GM12878 (cell line): ENCODE measurements at regions not wholly inside any gene's neighbourhood (a gene's known extent, or its start where the extent isn't known, plus 50 kb on each side); places are given as distances from the start of the nearest gene placed in this dataset.

Experiments used
- ATAC-seq: fragments of 200-7000 bp; cut with Tn5 transposase; 3 replicates; pipeline ENCODE4 v1.9.1; 2020; ENCODE audit warnings: mild to moderate bottlenecking, moderate library complexity
- BruUV-seq: library from RNA; stranded (reverse); fragments of 400-500 nt; replicated peaks from 2 replicates; lab custom pipeline; 2021; lab: Mats Ljungman, UMichigan
- CTCF ChIA-PET: fragments of 300-600 bp; sonication (Branson Sonifier 250); formaldehyde crosslinking; extraction: SDS; loops from one replicate; lab custom pipeline; 2021; ENCODE audit warnings: inconsistent platforms; lab: Yijun Ruan, JAX
- POLR2A ChIA-PET: fragments of 350-600 bp; formaldehyde crosslinking; extraction: SDS; loops from one replicate; lab custom pipeline; 2021; ENCODE audit warnings: inconsistent platforms; lab: Charles Lee
- RAD21 ChIA-PET: fragments of 300-600 bp; sonication (Branson Sonifier 250); formaldehyde crosslinking; loops from one replicate; lab custom pipeline; 2023; ENCODE audit warnings: antibody characterized with exemption; ENCODE audit not compliant: unreplicated experiment; lab: Charles Lee
- SMC1A ChIA-PET: fragments of 300-600 bp; sonication (Branson Sonifier 250); formaldehyde crosslinking; loops from one replicate; lab custom pipeline; 2023; ENCODE audit not compliant: unreplicated experiment, uncharacterized antibody; lab: Charles Lee
- DNase-seq: peaks from one replicate; pipeline ENCODE4 v3.0.0-alpha.2; 2011; ENCODE audit warnings: low read depth, low spot score
- FAIRE-seq: peaks from 3 replicates; lab custom pipeline; 2011; peaks lifted over from hg19 to GRCh38; lab: Jason Lieb, UNC
- H2AFZ ChIP-seq: 2 replicates; pipeline ENCODE4 v1.6.0; 2011; ENCODE audit warnings: low read depth, low read length, control low read depth; ENCODE audit not compliant: control insufficient read depth
- H3K27ac ChIP-seq: 2 replicates; pipeline ENCODE4 v1.5.1; 2011; ENCODE audit warnings: control low read depth; ENCODE audit not compliant: control insufficient read depth, insufficient read depth
- H3K27me3 ChIP-seq, 2 experiments: replicated peaks in 1 of 2; 2 replicates each; pipeline versions ENCODE4 v1.6.0 to v1.6.1; 2011; ENCODE audit warnings: low read length in 1 of 2; ENCODE audit not compliant: control insufficient read depth in 2 of 2, insufficient read depth in 2 of 2
- H3K36me3 ChIP-seq, 2 experiments: 2 replicates each; pipeline ENCODE4 v1.5.1; 2011; ENCODE audit warnings: low read length in 1 of 2; ENCODE audit not compliant: control insufficient read depth in 2 of 2, insufficient read depth in 2 of 2
- H3K4me1 ChIP-seq: 2 replicates; pipeline ENCODE4 v1.6.1; 2011; ENCODE audit warnings: mild to moderate bottlenecking, low read length, moderate library complexity, mixed read lengths; ENCODE audit not compliant: control insufficient read depth, insufficient read depth
- H3K4me2 ChIP-seq: 2 replicates; pipeline ENCODE4 v1.6.0; 2011; ENCODE audit warnings: control low read depth; ENCODE audit not compliant: control insufficient read depth, insufficient read depth
- H3K4me3 ChIP-seq: fragments of 200-600 bp; sonication (generic); 2 replicates; pipeline ENCODE4 v1.5.1; 2016
- H3K79me2 ChIP-seq: 2 replicates; pipeline ENCODE4 v1.6.0; 2011; ENCODE audit warnings: low read length; ENCODE audit not compliant: control insufficient read depth, insufficient read depth
- H3K9ac ChIP-seq: 2 replicates; pipeline ENCODE4 v1.8.0; 2011; ENCODE audit warnings: low read length, control low read depth, mixed read lengths; ENCODE audit not compliant: control insufficient read depth, insufficient read depth
- H3K9me3 ChIP-seq: replicated peaks from 3 replicates; pipeline ENCODE4 v1.5.1; 2011; ENCODE audit warnings: mild to moderate bottlenecking, low read length; ENCODE audit not compliant: control insufficient read depth, insufficient read depth
- H4K20me1 ChIP-seq: 2 replicates; pipeline ENCODE4 v1.6.0; 2011; ENCODE audit not compliant: control insufficient read depth, insufficient read depth
- FOXK2 ChIP-seq: fragments of 450-650 bp; IDR thresholded peaks from 2 replicates; pipeline ENCODE4 v1.6.1; 2017; ENCODE audit warnings: mild to moderate bottlenecking, moderate library complexity
- MEF2B ChIP-seq: fragments of 450-650 bp; IDR thresholded peaks from 2 replicates; pipeline ENCODE4 v1.6.1; 2018; ENCODE audit warnings: mild to moderate bottlenecking, moderate library complexity; ENCODE audit not compliant: partially characterized antibody, poor library complexity, severe bottlenecking
- NFXL1 ChIP-seq: fragments of 450-650 bp; IDR thresholded peaks from 2 replicates; pipeline ENCODE4 v1.6.1; 2017; ENCODE audit warnings: antibody characterized with exemption, mild to moderate bottlenecking, borderline replicate concordance
- NFYA ChIP-seq: IDR thresholded peaks from 2 replicates; pipeline ENCODE4 v1.6.1; 2011; ENCODE audit warnings: low read depth, mild to moderate bottlenecking, low read length, improper control_type of control experiment, borderline replicate concordance
- NR2C2 ChIP-seq: IDR thresholded peaks from 2 replicates; pipeline ENCODE4 v1.6.1; 2011; ENCODE audit warnings: borderline replicate concordance, low read depth; ENCODE audit not compliant: control insufficient read depth, insufficient read length
- POLR2A ChIP-seq: IDR thresholded peaks from 2 replicates; pipeline ENCODE4 v1.6.1; 2011; ENCODE audit warnings: low read depth, mild to moderate bottlenecking, low read length
- TBL1XR1 ChIP-seq: IDR thresholded peaks from 2 replicates; pipeline ENCODE4 v1.6.1; 2012; ENCODE audit warnings: low read depth, low read length, improper control_type of control experiment
- ZNF384 ChIP-seq: IDR thresholded peaks from 2 replicates; pipeline ENCODE4 v1.6.1; 2012; ENCODE audit warnings: low read depth, mild to moderate bottlenecking, low read length, improper control_type of control experiment, borderline replicate concordance
- WGBS: methylation state at CpG from one replicate; pipeline ENCODE4 v1.1.6; 2016; ENCODE audit warnings: low lambda C conversion rate; ENCODE audit not compliant: insufficient replicate concordance, insufficient coverage; ENCODE audit errors: missing lambda C conversion rate; 5-methylcytosine and 5-hydroxymethylcytosine counted together
- in situ Hi-C: fragments of 300-500 bp; cut with MboI; formaldehyde crosslinking; loops from 9 replicates; pipeline ENCODE4 v1.14.3; 2018; ENCODE audit warnings: mixed read lengths
- intact Hi-C: fragments of 100-400 bp; cut with micrococcal nuclease; formaldehyde crosslinking; loops from one replicate; pipeline ENCODE4 v1.14.2; 2022; ENCODE audit not compliant: unreplicated experiment
- TF ChIP-seq, protein P1 (sequence below): fragments of 450-650 bp; IDR thresholded peaks from 2 replicates; pipeline ENCODE4 v1.6.1; 2017; ENCODE audit warnings: mild to moderate bottlenecking, low read depth, inconsistent platforms; ENCODE audit not compliant: poor library complexity, severe bottlenecking

DNA sequence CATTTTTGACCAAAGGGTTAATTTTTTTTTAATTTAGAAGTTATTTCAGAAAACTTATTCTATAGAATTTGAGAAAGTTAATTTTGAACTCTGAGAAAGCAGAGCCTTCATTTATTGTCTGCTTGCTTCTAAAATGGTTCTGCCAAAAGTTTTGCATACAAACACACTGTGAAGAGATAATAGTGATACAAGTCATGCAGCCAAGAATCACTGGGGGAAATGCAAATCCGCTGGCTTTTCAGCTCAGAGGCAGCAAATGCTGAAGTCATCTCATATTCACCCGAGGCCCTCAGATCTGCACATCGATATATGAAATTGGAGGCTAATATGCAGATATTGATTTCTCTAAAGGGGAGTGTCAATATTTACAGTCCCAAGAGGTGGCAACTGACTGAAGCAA lies 186.2 kb downstream of the KIT start:
- no peaks in the 10 kb centered on the region for H3K79me2 ChIP-seq
- SMC1A ChIA-PET: no interaction called here
- no peaks in the 10 kb centered on the region for H3K9me3 ChIP-seq
- POLR2A ChIA-PET: no interaction called here
- H3K27me3 ChIP-seq: no peaks in the 10 kb centered on the region
- no peak overlapping the region for H3K9ac ChIP-seq
- H2AFZ ChIP-seq: no peak overlapping the region
- 0% methylated on average over 3 of the region's 3 CpGs for WGBS
- no peak for ATAC-seq
- no peak overlapping the region for H3K4me3 ChIP-seq
- no peak overlapping the region for H3K27ac ChIP-seq
- CTCF ChIA-PET: no interaction called here
- no peak overlapping the region for H3K4me2 ChIP-seq
- FAIRE-seq: no peak
- no peaks in the 10 kb centered on the region for H3K36me3 ChIP-seq
- RAD21 ChIA-PET: no interaction called here
- DNase-seq: no peak
- TF ChIP-seq NFXL1: no peak
- no peak for TF ChIP-seq POLR2A
- TF ChIP-seq FOXK2: no peak
- TF ChIP-seq ZNF384: no peak
- TF ChIP-seq, protein P1, sequence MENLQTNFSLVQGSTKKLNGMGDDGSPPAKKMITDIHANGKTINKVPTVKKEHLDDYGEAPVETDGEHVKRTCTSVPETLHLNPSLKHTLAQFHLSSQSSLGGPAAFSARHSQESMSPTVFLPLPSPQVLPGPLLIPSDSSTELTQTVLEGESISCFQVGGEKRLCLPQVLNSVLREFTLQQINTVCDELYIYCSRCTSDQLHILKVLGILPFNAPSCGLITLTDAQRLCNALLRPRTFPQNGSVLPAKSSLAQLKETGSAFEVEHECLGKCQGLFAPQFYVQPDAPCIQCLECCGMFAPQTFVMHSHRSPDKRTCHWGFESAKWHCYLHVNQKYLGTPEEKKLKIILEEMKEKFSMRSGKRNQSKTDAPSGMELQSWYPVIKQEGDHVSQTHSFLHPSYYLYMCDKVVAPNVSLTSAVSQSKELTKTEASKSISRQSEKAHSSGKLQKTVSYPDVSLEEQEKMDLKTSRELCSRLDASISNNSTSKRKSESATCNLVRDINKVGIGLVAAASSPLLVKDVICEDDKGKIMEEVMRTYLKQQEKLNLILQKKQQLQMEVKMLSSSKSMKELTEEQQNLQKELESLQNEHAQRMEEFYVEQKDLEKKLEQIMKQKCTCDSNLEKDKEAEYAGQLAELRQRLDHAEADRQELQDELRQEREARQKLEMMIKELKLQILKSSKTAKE: no peak
- no peak for TF ChIP-seq MEF2B
- TF ChIP-seq TBL1XR1: no peak
- TF ChIP-seq NR2C2: no peak
- TF ChIP-seq NFYA: no peak
- intact Hi-C loops: loop anchor here (5.0 kb wide), 1 partner anchor 522 kb away; no protein-coding TSS in a partner anchor
- in situ Hi-C loops: no loop called here
- H3K4me1 ChIP-seq: no peaks in the 10 kb centered on the region
- H4K20me1 ChIP-seq: no peaks in the 10 kb centered on the region
- BruUV-seq: no TSS peak
